ENCODE measurements at regions not wholly inside any gene's neighbourhood (a gene's known extent, or its start where the extent isn't known, plus 50 kb on each side); places are given as distances from the start of the nearest gene placed in this dataset.

- TF ChIP-seq POLR2AphosphoS5 (IDR thresholded peaks at IDR 0.05; ENCODE audit: low read depth) (no peak), CTCF (IDR thresholded peaks at IDR 0.05; ENCODE audit: insufficient read depth, low read length) (no peak)
- H3K27ac ChIP-seq (replicated peaks) = no peak overlapping the region
- H3K27me3 ChIP-seq (ENCODE audit: insufficient read depth, poor library complexity, severe bottlenecking) = no peaks in the 10 kb centered on the region
- DNase-seq (ENCODE audit: low read depth in 1 of 2, low spot score in 1 of 2) = no peak
- no peak overlapping the region for H3K4me3 ChIP-seq (replicated peaks; ENCODE audit: insufficient read depth, low read length)
Measured at GRCh38 chr6:71137973-71138372, 150.6 kb upstream of the OGFRL1 start.

- Histone ChIP-seq H3K27ac (replicated peaks) (no peak overlapping the region), H3K4me3 (replicated peaks; ENCODE audit: insufficient read depth, low read length) (no peak overlapping the region), H3K27me3 (ENCODE audit: insufficient read depth, poor library complexity, severe bottlenecking) (no peaks in the 10 kb centered on the region)
- TF ChIP-seq, protein P1, sequence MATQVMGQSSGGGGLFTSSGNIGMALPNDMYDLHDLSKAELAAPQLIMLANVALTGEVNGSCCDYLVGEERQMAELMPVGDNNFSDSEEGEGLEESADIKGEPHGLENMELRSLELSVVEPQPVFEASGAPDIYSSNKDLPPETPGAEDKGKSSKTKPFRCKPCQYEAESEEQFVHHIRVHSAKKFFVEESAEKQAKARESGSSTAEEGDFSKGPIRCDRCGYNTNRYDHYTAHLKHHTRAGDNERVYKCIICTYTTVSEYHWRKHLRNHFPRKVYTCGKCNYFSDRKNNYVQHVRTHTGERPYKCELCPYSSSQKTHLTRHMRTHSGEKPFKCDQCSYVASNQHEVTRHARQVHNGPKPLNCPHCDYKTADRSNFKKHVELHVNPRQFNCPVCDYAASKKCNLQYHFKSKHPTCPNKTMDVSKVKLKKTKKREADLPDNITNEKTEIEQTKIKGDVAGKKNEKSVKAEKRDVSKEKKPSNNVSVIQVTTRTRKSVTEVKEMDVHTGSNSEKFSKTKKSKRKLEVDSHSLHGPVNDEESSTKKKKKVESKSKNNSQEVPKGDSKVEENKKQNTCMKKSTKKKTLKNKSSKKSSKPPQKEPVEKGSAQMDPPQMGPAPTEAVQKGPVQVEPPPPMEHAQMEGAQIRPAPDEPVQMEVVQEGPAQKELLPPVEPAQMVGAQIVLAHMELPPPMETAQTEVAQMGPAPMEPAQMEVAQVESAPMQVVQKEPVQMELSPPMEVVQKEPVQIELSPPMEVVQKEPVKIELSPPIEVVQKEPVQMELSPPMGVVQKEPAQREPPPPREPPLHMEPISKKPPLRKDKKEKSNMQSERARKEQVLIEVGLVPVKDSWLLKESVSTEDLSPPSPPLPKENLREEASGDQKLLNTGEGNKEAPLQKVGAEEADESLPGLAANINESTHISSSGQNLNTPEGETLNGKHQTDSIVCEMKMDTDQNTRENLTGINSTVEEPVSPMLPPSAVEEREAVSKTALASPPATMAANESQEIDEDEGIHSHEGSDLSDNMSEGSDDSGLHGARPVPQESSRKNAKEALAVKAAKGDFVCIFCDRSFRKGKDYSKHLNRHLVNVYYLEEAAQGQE (IDR thresholded peaks at IDR 0.05; ENCODE audit: insufficient replicate concordance, low read depth) = no peak
- DNase-seq (ENCODE audit: low read depth in 1 of 2, low spot score in 1 of 2) = no peak
Measured at GRCh38 chr6:71138376-71138775, 150.2 kb upstream of the OGFRL1 start.

DNA sequence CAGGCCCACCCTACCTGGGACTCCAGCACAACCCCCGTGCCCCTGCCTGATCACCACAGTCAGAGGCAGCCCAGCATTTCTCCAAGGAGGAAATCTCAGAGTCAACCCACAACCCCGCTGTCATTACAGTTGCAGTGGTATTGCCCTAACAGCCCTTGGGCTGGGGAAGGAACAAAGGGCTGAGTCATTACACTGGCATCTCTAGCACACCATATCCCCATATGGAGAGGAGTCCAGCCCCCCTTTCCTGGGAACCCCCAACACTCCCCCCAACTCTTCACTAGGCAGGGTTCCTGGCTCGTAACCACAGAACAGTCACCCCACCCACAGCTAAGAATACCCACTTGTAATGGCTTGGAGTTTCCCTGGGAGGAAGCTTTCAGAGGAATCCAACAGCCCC, 149.4 kb upstream of the OGFRL1 start:
- no peak for DNase-seq (ENCODE audit: low read depth in 1 of 2, low spot score in 1 of 2)
- Histone ChIP-seq H3K27ac (replicated peaks) (no peak overlapping the region), H3K4me3 (replicated peaks; ENCODE audit: insufficient read depth, low read length) (no peak overlapping the region), H3K27me3 (ENCODE audit: insufficient read depth, poor library complexity, severe bottlenecking) (no peaks in the 10 kb centered on the region)
- TF ChIP-seq SPI1 (IDR thresholded peaks at IDR 0.05; ENCODE audit: borderline replicate concordance, low read depth) (no peak), POLR2AphosphoS5 (IDR thresholded peaks at IDR 0.05; ENCODE audit: low read depth) (no peak), GABPA (IDR thresholded peaks at IDR 0.05; ENCODE audit: low read depth) (no peak), CTCF (IDR thresholded peaks at IDR 0.05; ENCODE audit: insufficient read depth, low read length) (no peak)
- TF ChIP-seq, protein P1 (IDR thresholded peaks at IDR 0.05; ENCODE audit: insufficient replicate concordance, low read depth) = no peak

DNA sequence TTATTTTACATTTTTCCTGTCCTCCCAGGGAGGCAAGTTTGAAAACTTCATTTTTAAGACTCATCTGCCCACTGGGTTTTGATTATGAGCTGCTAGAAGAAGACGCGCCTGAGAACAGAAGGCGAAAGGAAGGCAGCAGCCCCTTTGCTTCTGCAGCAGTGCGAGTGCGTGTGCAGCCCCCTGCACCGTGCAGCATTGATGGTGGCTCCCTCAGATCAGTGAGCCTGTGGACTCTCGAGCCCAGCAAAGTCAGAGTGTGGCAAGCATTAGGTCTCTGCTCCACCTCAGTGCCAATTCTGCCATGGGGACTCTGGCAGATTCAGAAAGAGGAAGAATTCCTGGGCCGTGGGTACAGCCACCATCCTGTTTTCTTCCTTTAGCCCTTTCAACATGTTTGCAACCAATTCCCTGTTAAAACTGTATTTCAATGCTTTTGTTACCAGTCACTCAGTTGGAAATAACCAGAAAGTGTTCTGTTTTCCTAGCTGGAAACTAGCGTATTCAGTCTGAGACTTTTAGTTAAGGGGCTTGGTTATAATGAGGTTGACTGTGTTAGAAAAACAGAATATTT, 134.8 kb upstream of the OGFRL1 start:
- Histone ChIP-seq H3K27ac (replicated peaks) (no peak overlapping the region), H3K27me3 (ENCODE audit: insufficient read depth, poor library complexity, severe bottlenecking) (no peaks in the 10 kb centered on the region), H3K4me3 (replicated peaks; ENCODE audit: insufficient read depth, low read length) (no peak overlapping the region)
- TF ChIP-seq CTCF (IDR thresholded peaks at IDR 0.05; ENCODE audit: insufficient read depth, low read length) = no peak
- no peak for TF ChIP-seq POLR2AphosphoS5 (IDR thresholded peaks at IDR 0.05; ENCODE audit: low read depth)
- TF ChIP-seq GABPA (IDR thresholded peaks at IDR 0.05; ENCODE audit: low read depth) = no peak
- TF ChIP-seq, protein P1 (IDR thresholded peaks at IDR 0.05; ENCODE audit: insufficient replicate concordance, low read depth) = no peak
- no peak for TF ChIP-seq SPI1 (IDR thresholded peaks at IDR 0.05; ENCODE audit: borderline replicate concordance, low read depth)
- DNase-seq (ENCODE audit: low read depth in 1 of 2, low spot score in 1 of 2) = no peak

Data from HL-60 (cell line).